ENCODE measurements at regions not wholly inside any gene's neighbourhood (a gene's known extent, or its start where the extent isn't known, plus 50 kb on each side); places are given as distances from the start of the nearest gene placed in this dataset.

DNA sequence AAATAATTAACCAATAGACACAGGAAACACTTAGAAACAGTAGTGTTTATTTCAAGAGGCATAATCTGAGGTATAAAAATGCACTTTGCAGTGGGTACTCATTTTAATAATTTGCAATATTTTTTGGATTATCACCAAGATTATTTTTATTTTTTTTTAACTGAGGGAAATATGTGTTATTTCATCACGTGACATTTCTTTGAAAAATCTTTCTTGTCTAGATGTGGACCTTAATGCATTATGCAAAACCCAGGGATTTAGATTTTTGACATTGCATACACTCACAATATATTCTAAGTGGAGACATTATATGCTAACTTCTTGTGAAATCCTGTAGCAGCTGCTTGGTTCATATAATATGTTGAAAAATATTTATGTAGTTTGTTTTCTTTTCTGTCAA lies 260.4 kb upstream of the MEIS2 start:
- Mint-ChIP-seq H3K27me3 (no peaks in the 10 kb centered on the region), H3K4me1 (ENCODE audit: low read depth) (no peaks in the 10 kb centered on the region), H3K9me3 (peaks cover 7% of the 10 kb centered on the region), H3K36me3 (ENCODE audit: low read depth) (no peaks in the 10 kb centered on the region), H3K27ac (no peak overlapping the region), H3K4me3 (no peak overlapping the region)
- intact Hi-C loops (cut with DNase I, micrococcal nuclease) = no loop called here
- H3K27me3 ChIP-seq (ENCODE audit: control insufficient read depth in 1 of 2, insufficient read depth in 2 of 2, low read length in 2 of 2) = no peaks in the 10 kb centered on the region
- H3K4me3 ChIP-seq (ENCODE audit: low read length) = no peak overlapping the region
- H3K27ac ChIP-seq (ENCODE audit: low read depth in 1 of 2, low read length in 2 of 2) = no peak overlapping the region
- TF ChIP-seq, protein P1, sequence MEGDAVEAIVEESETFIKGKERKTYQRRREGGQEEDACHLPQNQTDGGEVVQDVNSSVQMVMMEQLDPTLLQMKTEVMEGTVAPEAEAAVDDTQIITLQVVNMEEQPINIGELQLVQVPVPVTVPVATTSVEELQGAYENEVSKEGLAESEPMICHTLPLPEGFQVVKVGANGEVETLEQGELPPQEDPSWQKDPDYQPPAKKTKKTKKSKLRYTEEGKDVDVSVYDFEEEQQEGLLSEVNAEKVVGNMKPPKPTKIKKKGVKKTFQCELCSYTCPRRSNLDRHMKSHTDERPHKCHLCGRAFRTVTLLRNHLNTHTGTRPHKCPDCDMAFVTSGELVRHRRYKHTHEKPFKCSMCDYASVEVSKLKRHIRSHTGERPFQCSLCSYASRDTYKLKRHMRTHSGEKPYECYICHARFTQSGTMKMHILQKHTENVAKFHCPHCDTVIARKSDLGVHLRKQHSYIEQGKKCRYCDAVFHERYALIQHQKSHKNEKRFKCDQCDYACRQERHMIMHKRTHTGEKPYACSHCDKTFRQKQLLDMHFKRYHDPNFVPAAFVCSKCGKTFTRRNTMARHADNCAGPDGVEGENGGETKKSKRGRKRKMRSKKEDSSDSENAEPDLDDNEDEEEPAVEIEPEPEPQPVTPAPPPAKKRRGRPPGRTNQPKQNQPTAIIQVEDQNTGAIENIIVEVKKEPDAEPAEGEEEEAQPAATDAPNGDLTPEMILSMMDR (IDR thresholded peaks at IDR 0.05) = no peak
- no peaks in the 10 kb centered on the region for H3K36me3 ChIP-seq (ENCODE audit: insufficient read depth, low read length)
- no peaks in the 10 kb centered on the region for H3K4me1 ChIP-seq (ENCODE audit: insufficient read depth, low read length)
- CTCF ChIA-PET = no interaction called here
- no peak for ATAC-seq (ENCODE audit: poor library complexity)
- POLR2A ChIA-PET = no interaction called here
- H3K9me3 ChIP-seq (ENCODE audit: control insufficient read depth in 1 of 2, insufficient read depth in 1 of 2, low read length in 2 of 2) = no peaks in the 10 kb centered on the region
- DNase-seq = no peak

DNA sequence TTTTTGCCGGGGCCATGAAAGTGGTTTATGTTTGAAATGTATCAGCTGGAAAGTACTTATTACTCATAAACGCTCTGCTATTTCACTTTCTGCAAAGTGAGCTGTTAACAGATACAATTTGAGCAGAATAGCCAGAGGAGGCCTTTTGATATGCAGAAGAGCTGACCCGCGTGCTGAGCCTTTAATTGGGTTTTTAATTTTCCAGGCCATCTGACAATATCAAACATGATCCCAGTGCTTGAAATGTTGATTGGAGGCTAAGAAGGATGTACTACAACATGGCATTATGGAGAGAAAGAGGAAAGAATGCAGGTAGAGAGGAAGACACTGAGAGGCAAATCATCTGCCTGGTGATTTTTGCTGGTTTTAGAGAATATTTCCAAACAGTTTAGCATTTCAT lies 261.3 kb upstream of the MEIS2 start:
- TF ChIP-seq, protein P1 (IDR thresholded peaks at IDR 0.05) = no peak
- no peak for ATAC-seq (ENCODE audit: poor library complexity)
- intact Hi-C loops (cut with DNase I, micrococcal nuclease) = no loop called here
- Histone ChIP-seq H3K4me3 (ENCODE audit: low read length) (no peak overlapping the region), H3K36me3 (ENCODE audit: insufficient read depth, low read length) (no peaks in the 10 kb centered on the region), H3K9me3 (ENCODE audit: control insufficient read depth in 1 of 2, insufficient read depth in 1 of 2, low read length in 2 of 2) (no peaks in the 10 kb centered on the region), H3K27ac (ENCODE audit: low read depth in 1 of 2, low read length in 2 of 2) (no peak overlapping the region), H3K4me1 (ENCODE audit: insufficient read depth, low read length) (no peaks in the 10 kb centered on the region), H3K27me3 (ENCODE audit: control insufficient read depth in 1 of 2, insufficient read depth in 2 of 2, low read length in 2 of 2) (no peaks in the 10 kb centered on the region)
- ChIA-PET CTCF (no interaction called here), POLR2A (no interaction called here)
- Mint-ChIP-seq H3K27ac (no peak overlapping the region), H3K36me3 (ENCODE audit: low read depth) (no peaks in the 10 kb centered on the region), H3K27me3 (no peaks in the 10 kb centered on the region), H3K4me3 (no peak overlapping the region), H3K9me3 (peaks cover 5% of the 10 kb centered on the region), H3K4me1 (ENCODE audit: low read depth) (no peaks in the 10 kb centered on the region)
- no peak for DNase-seq

DNA sequence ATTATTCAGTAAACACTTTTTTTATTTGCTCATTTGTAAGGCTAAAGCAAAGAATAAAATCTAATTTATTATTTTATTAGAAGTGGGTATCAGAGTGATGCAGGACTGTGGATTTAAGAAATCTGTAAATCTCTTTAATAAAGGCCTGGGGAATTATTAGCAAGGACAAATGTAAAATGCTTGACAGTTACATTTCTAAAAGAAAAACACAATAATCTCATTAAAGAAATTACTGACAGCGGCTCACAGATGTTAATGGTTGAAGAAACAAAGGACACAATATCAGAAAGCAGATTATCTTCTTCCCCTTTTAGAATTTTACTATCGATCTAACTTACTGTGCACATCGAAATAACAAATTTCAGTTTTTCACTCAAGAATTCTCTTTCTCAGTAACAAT lies 262.1 kb upstream of the MEIS2 start:
- Mint-ChIP-seq H3K36me3 (ENCODE audit: low read depth) (no peaks in the 10 kb centered on the region), H3K9me3 (peaks cover 5% of the 10 kb centered on the region), H3K27ac (no peak overlapping the region), H3K27me3 (no peaks in the 10 kb centered on the region), H3K4me1 (ENCODE audit: low read depth) (no peaks in the 10 kb centered on the region), H3K4me3 (no peak overlapping the region)
- no peak for ATAC-seq (ENCODE audit: poor library complexity)
- ChIA-PET CTCF (no interaction called here), POLR2A (no interaction called here)
- no peaks in the 10 kb centered on the region for H3K4me1 ChIP-seq (ENCODE audit: insufficient read depth, low read length)
- TF ChIP-seq, protein P1 (IDR thresholded peaks at IDR 0.05) = no peak
- intact Hi-C loops (cut with DNase I, micrococcal nuclease) = no loop called here
- H3K9me3 ChIP-seq (ENCODE audit: control insufficient read depth in 1 of 2, insufficient read depth in 1 of 2, low read length in 2 of 2) = no peaks in the 10 kb centered on the region
- H3K4me3 ChIP-seq (ENCODE audit: low read length) = no peak overlapping the region
- no peak overlapping the region for H3K27ac ChIP-seq (ENCODE audit: low read depth in 1 of 2, low read length in 2 of 2)
- no peaks in the 10 kb centered on the region for H3K27me3 ChIP-seq (ENCODE audit: control insufficient read depth in 1 of 2, insufficient read depth in 2 of 2, low read length in 2 of 2)
- no peaks in the 10 kb centered on the region for H3K36me3 ChIP-seq (ENCODE audit: insufficient read depth, low read length)
- no peak for DNase-seq
